Epithelial cell of proximal tubule (primary cell): ENCODE measurements at regions not wholly inside any gene's neighbourhood (a gene's known extent, or its start where the extent isn't known, plus 50 kb on each side); places are given as distances from the start of the nearest gene placed in this dataset.

Experiments
- DNase-seq: peaks from one replicate; pipeline ENCODE4 v3.0.0-alpha.2; 2011; ENCODE audit warnings: low read depth
- H3K4me3 ChIP-seq: 2 replicates; pipeline ENCODE4 v1.5.1; 2011; ENCODE audit warnings: low read depth, mild to moderate bottlenecking, low read length
- TF ChIP-seq, protein P1 (sequence below): conservative IDR thresholded peaks from 2 replicates; pipeline ENCODE4 v1.5.1; 2012; ENCODE audit warnings: low read depth, mild to moderate bottlenecking, low read length

DNA sequence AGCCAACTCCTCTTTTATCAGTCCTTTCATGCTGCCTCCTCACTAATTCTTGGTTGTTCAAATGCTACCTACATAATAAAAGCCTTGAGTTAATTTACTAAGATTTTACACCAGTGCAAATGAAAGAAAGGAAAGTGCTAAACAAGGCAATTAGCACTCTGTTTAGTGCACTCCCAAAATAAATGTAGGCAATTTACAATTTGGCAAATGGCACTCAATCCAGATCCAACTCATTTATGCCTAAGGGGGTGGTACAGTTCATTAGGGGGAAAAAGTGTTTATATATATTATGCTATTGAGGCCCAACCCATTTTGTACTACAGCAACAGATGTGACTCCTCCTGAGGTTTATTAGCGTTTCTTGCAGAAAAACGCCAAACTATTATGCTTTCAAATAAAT lies 370.1 kb downstream of the NR2F2 start:
- DNase-seq, result no peak
- TF ChIP-seq, protein P1, sequence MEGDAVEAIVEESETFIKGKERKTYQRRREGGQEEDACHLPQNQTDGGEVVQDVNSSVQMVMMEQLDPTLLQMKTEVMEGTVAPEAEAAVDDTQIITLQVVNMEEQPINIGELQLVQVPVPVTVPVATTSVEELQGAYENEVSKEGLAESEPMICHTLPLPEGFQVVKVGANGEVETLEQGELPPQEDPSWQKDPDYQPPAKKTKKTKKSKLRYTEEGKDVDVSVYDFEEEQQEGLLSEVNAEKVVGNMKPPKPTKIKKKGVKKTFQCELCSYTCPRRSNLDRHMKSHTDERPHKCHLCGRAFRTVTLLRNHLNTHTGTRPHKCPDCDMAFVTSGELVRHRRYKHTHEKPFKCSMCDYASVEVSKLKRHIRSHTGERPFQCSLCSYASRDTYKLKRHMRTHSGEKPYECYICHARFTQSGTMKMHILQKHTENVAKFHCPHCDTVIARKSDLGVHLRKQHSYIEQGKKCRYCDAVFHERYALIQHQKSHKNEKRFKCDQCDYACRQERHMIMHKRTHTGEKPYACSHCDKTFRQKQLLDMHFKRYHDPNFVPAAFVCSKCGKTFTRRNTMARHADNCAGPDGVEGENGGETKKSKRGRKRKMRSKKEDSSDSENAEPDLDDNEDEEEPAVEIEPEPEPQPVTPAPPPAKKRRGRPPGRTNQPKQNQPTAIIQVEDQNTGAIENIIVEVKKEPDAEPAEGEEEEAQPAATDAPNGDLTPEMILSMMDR, result no peak
- no peak overlapping the region for H3K4me3 ChIP-seq

DNA sequence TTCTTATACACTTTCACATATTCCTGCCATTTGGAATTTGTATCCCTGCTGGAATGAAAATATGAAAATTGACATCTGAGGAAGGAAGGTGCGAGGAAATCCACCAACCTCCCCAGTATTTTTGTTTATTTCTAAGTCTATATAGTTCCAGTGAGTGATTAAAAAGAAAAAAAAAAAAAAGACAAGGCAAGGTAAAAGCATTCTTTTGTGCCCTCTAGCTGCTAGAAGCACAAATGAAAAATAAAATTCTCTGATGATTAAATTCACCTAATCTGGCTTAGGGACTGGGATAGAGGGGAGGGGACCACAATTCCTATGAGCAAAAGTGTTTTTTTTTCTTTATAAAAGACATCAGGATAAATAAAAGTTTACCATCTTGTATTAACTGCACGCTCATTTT lies 370.9 kb downstream of the NR2F2 start:
- DNase-seq, result no peak
- no peak overlapping the region for H3K4me3 ChIP-seq

DNA sequence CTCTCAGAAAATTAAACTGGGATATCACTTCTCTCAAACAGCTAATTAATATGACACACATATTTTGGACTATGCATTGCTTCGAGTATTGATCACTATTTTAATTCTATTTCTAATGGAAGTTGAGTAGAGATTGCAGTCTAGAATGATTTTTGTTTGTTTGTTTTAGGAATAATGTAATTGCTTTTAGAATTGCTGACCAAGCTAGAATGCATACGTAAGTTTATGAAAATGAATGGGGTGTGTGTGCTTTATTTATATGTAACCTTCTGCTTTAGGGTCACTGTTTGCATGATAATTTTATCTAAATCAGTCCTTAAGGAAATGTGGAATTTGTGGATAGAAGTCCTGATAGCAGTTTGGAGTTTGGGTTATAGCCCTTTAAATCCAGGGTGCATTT lies 371.4 kb downstream of the NR2F2 start:
- no peak overlapping the region for H3K4me3 ChIP-seq
- TF ChIP-seq, protein P1, result no peak
- no peak for DNase-seq

More for the DNA sequence above, 370.9 kb downstream of the NR2F2 start:
- TF ChIP-seq, protein P1, result peak; percentile 46

- DNase-seq, result no peak
- TF ChIP-seq, protein P1, result no peak
- H3K4me3 ChIP-seq, result no peak overlapping the region
These were observed 372.1 kb downstream of the NR2F2 start for GRCh38 chr15:96702589-96702988.

- TF ChIP-seq, protein P1, result no peak
- no peak overlapping the region for H3K4me3 ChIP-seq
- no peak for DNase-seq
These were observed 372.6 kb downstream of the NR2F2 start for GRCh38 chr15:96703091-96703490.

DNA sequence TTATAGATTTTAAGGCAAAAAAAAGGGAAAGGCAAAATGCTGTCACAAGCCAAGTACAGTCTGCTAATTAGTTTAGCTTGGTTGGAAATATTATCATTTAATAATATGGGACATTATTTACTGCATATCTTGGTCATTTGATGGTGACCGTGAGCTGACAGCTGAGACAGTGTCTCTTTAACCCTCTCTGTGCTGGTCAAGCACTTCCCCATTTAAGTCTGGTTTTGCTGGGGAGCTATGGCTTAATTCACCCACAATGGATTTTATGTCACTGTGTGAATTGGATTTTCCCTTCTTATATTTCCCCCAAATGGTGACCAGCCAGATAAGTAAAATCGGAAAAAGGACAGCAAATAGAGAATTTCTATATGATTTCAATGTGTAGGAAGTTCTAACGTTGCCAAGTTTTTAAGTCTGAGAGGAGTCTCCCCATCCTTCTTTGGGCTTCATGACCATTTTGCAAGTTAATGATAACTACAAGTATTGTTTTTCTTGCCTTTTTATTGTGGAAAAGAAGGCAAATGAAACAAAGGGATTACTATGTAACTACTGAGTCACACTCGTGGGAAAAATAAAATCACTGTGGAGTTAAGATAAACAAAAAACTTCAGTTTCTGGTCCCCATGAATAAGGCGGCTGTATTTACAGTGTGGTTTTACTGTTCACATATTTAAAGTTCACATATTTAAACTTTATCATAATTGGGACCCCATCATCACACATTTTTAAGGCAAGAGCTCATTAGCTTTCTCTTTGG lies 373.5 kb downstream of the NR2F2 start:
- TF ChIP-seq, protein P1, result no peak
- H3K4me3 ChIP-seq, result no peak overlapping the region
- DNase-seq, result peak; percentile 56

GRCh38 chr15:96716075-96716474 lies 385.6 kb downstream of the NR2F2 start:
- no peak for DNase-seq
- TF ChIP-seq, protein P1, result no peak
- H3K4me3 ChIP-seq, result no peak overlapping the region
